ENCODE measurements at regions not wholly inside any gene's neighbourhood (a gene's known extent, or its start where the extent isn't known, plus 50 kb on each side); places are given as distances from the start of the nearest gene placed in this dataset.

- no peak for DNase-seq (ENCODE audit: low spot score)
- in situ Hi-C loops (cut with MboI; ENCODE audit: low pct_unique_long_range_greater_than_20kb, low sequenced_read_pairs, unreplicated experiment) = no loop called here
- no peak for TF ChIP-seq CTCF (IDR thresholded peaks at IDR 0.05; ENCODE audit: extremely low read depth, insufficient read depth, missing control alignments)
Observed at GRCh38 chr18:56294484-56295183, 343.8 kb downstream of the TXNL1 start.

GRCh38 chr18:56291294-56291693 is 347.1 kb downstream of the TXNL1 start:
- in situ Hi-C loops (cut with MboI; ENCODE audit: low pct_unique_long_range_greater_than_20kb, low sequenced_read_pairs, unreplicated experiment) = no loop called here
- no peak for DNase-seq (ENCODE audit: low spot score)
- no peak for TF ChIP-seq CTCF (IDR thresholded peaks at IDR 0.05; ENCODE audit: extremely low read depth, insufficient read depth, missing control alignments)

- in situ Hi-C loops (cut with MboI; ENCODE audit: low pct_unique_long_range_greater_than_20kb, low sequenced_read_pairs, unreplicated experiment) = no loop called here
- no peak for DNase-seq (ENCODE audit: low spot score)
- no peak for TF ChIP-seq CTCF (IDR thresholded peaks at IDR 0.05; ENCODE audit: extremely low read depth, insufficient read depth, missing control alignments)
Observed at GRCh38 chr18:56289381-56289780, 349.0 kb downstream of the TXNL1 start.

- no peak for DNase-seq (ENCODE audit: low spot score)
- in situ Hi-C loops (cut with MboI; ENCODE audit: low pct_unique_long_range_greater_than_20kb, low sequenced_read_pairs, unreplicated experiment) = no loop called here
- TF ChIP-seq CTCF (IDR thresholded peaks at IDR 0.05; ENCODE audit: extremely low read depth, insufficient read depth, missing control alignments) = no peak
Observed at GRCh38 chr18:56286775-56287325, 351.5 kb downstream of the TXNL1 start.

- in situ Hi-C loops (cut with MboI; ENCODE audit: low pct_unique_long_range_greater_than_20kb, low sequenced_read_pairs, unreplicated experiment) = no loop called here
- DNase-seq (ENCODE audit: low spot score) = no peak
- no peak for TF ChIP-seq CTCF (IDR thresholded peaks at IDR 0.05; ENCODE audit: extremely low read depth, insufficient read depth, missing control alignments)
Observed at GRCh38 chr18:56285387-56286065, 352.9 kb downstream of the TXNL1 start.

- in situ Hi-C loops (cut with MboI; ENCODE audit: low pct_unique_long_range_greater_than_20kb, low sequenced_read_pairs, unreplicated experiment) = no loop called here
Observed at GRCh38 chr18:56284319-56284718, 354.1 kb downstream of the TXNL1 start.

More at GRCh38 chr18:56284319-56284718, 354.1 kb downstream of the TXNL1 start:
- TF ChIP-seq CTCF (IDR thresholded peaks at IDR 0.05; ENCODE audit: extremely low read depth, insufficient read depth, missing control alignments) = no peak
- no peak for DNase-seq (ENCODE audit: low spot score)
